Lung (tissue), 11 donors: ENCODE measurements at regions not wholly inside any gene's neighbourhood (a gene's known extent, or its start where the extent isn't known, plus 50 kb on each side); places are given as distances from the start of the nearest gene placed in this dataset.

Source experiments
- ATAC-seq: fragments of 200-7000 bp; cut with Tn5 transposase; one replicate; pipeline ENCODE4 v1.9.1; 2020; ENCODE audit warnings: moderate number of reproducible peaks; ENCODE audit not compliant: insufficient read depth, low FRiP score
- DNase-seq, 3 donors: peaks; one replicate each; pipeline ENCODE4 v3.0.0-alpha.2; 2013 to 2017
- H3K27ac ChIP-seq, 2 donors: one replicate each; pipeline ENCODE4 v1.5.1; 2013; ENCODE audit warnings: mild to moderate bottlenecking in 2 of 2, moderate library complexity in 2 of 2, control low read depth in 1 of 2, inconsistent platforms in 1 of 2, low read depth in 1 of 2, low read length in 1 of 2
- H3K27me3 ChIP-seq, 3 donors: one replicate each; pipeline ENCODE4 v1.5.1; 2013; ENCODE audit warnings: low read length in 2 of 3; ENCODE audit not compliant: control insufficient read depth in 3 of 3, insufficient read depth in 3 of 3
- H3K36me3 ChIP-seq, 4 donors: one replicate each; pipeline ENCODE4 v1.5.1; 2013; ENCODE audit warnings: low read length in 4 of 4, mild to moderate bottlenecking in 1 of 4, moderate library complexity in 1 of 4; ENCODE audit not compliant: control insufficient read depth in 4 of 4, insufficient read depth in 4 of 4
- H3K4me1 ChIP-seq, 5 donors: one replicate each; pipeline ENCODE4 v1.5.1; 2013; ENCODE audit warnings: low read length in 5 of 5, mild to moderate bottlenecking in 2 of 5, moderate library complexity in 1 of 5; ENCODE audit not compliant: control insufficient read depth in 5 of 5, insufficient read depth in 5 of 5
- H3K4me3 ChIP-seq: one replicate; pipeline ENCODE4 v1.5.1; 2013; ENCODE audit warnings: mild to moderate bottlenecking, control low read depth, moderate library complexity
- H3K9ac ChIP-seq, 2 donors: one replicate each; pipeline ENCODE4 v1.5.1; 2013; ENCODE audit warnings: low read length in 2 of 2, control low read depth in 1 of 2; ENCODE audit not compliant: insufficient read depth in 1 of 2
- H3K9me3 ChIP-seq, 4 donors: one replicate each; pipeline ENCODE4 v1.5.1; 2013; ENCODE audit warnings: low read length in 3 of 4, mild to moderate bottlenecking in 1 of 4, moderate library complexity in 1 of 4; ENCODE audit not compliant: control insufficient read depth in 4 of 4, insufficient read depth in 3 of 4
- CTCF ChIP-seq: IDR thresholded peaks from 2 replicates; pipeline ENCODE4 v1.5.1; 2012; ENCODE audit warnings: mild to moderate bottlenecking; ENCODE audit errors: control extremely low read depth, extremely low read depth
- WGBS, 2 donors: extraction: QIAGEN DNeasy Blood & Tissue Kit; methylation state at CpG; one replicate each; pipeline ENCODE4 v1.1.7; 2013; 5-methylcytosine and 5-hydroxymethylcytosine counted together
- donor health status: control.
- donor health status: control.
- donor health status: Bipolar disorder and iron deficiency.
- donor health status: healthy.
- donor health status: DM: yes; HTN: yes; CAD: no.

- Histone ChIP-seq H3K27me3 (no peaks in the 10 kb centered on the region), H3K36me3 (peaks cover 0 to 2% (median 0%) of the 10 kb centered on the region in 4 donors), H3K27ac (no peak overlapping the region), H3K9ac (no peak overlapping the region), H3K4me1 (no peaks in the 10 kb centered on the region), H3K9me3 (no peaks in the 10 kb centered on the region), H3K4me3 (no peak overlapping the region)
- 87% methylated on average over 10 of the region's 10 CpGs for WGBS, 2 donors
- TF ChIP-seq CTCF, result no peak
- DNase-seq (no peak), ATAC-seq (no peak)
These were observed 156.4 kb upstream of the RAB6C start for GRCh38 chr2:129823044-129823443.

- H3K4me3 ChIP-seq, result no peak overlapping the region
- TF ChIP-seq CTCF, result no peak
- H3K36me3 ChIP-seq, result no peaks in the 10 kb centered on the region
- 71 to 80% methylated on average over 27 of the region's 27 CpGs for WGBS, 2 donors
- H3K27me3 ChIP-seq, result no peaks in the 10 kb centered on the region
- H3K4me1 ChIP-seq, result no peaks in the 10 kb centered on the region
- H3K27ac ChIP-seq, result no peak overlapping the region
- peak; percentile 16 for ATAC-seq
- no peak overlapping the region for H3K9ac ChIP-seq
- DNase-seq, result no peak
- peaks cover 0 to 6% (median 3%) of the 10 kb centered on the region in 4 donors for H3K9me3 ChIP-seq
These were observed 152.0 kb upstream of the RAB6C start for GRCh38 chr2:129827311-129828090.

GRCh38 chr2:129828792-129829191 is 150.7 kb upstream of the RAB6C start:
- DNase-seq (no peak), ATAC-seq (no peak)
- Histone ChIP-seq H3K4me1 (no peaks in the 10 kb centered on the region), H3K4me3 (no peak overlapping the region), H3K9me3 (peaks cover 0 to 6% (median 4%) of the 10 kb centered on the region in 4 donors), H3K27me3 (no peaks in the 10 kb centered on the region), H3K27ac (no peak overlapping the region), H3K36me3 (no peaks in the 10 kb centered on the region), H3K9ac (no peak overlapping the region)
- no peak for TF ChIP-seq CTCF
- WGBS, 2 donors, result 85 to 89% methylated on average over 7 of the region's 7 CpGs
